NT2/D1 (cell line): ENCODE measurements at regions not wholly inside any gene's neighbourhood (a gene's known extent, or its start where the extent isn't known, plus 50 kb on each side); places are given as distances from the start of the nearest gene placed in this dataset.

Experiments
- SUZ12 ChIP-seq: IDR thresholded peaks from 2 replicates; pipeline ENCODE4 v1.6.1; 2011; ENCODE audit not compliant: insufficient read length, insufficient read depth; ENCODE audit errors: extremely low read depth
- YY1 ChIP-seq: IDR thresholded peaks from 2 replicates; pipeline ENCODE4 v1.6.1; 2011; ENCODE audit not compliant: insufficient read length, insufficient read depth
- ZNF274 ChIP-seq: IDR thresholded peaks from 2 replicates; pipeline ENCODE4 v1.6.1; 2011; ENCODE audit warnings: mild to moderate bottlenecking, low read depth, low read length

DNA sequence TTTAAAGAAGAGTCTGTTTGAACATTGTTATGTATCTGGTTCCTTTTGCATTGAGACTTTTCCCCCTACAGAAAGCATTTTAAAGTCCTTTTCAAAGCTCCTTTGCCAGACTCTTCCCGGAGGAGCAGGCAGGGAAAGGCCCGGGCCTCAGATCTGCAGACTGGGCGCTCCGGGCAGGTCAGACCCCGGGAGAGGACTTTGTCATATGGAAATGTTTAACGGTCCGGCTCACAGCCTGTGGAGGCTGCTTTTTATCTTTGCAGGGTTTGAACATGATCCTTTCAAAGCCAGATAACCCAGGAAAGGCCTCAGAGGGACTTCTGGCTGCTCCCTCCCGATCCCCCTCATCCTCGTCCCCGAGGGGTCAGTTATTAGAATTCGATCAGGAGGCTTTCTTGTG, 82.1 kb upstream of the IRX2 start:
- no peak for TF ChIP-seq YY1
- no peak for TF ChIP-seq SUZ12
- no peak for TF ChIP-seq ZNF274
